ENCODE measurements at regions not wholly inside any gene's neighbourhood (a gene's known extent, or its start where the extent isn't known, plus 50 kb on each side); places are given as distances from the start of the nearest gene placed in this dataset.

- Histone ChIP-seq H3K4me1 (replicated peaks) (no peaks in the 10 kb centered on the region), H3K36me3 (no peaks in the 10 kb centered on the region), H3K4me3 (no peak overlapping the region), H3K27ac (no peak overlapping the region), H3K27me3 (replicated peaks; ENCODE audit: insufficient read depth) (no peaks in the 10 kb centered on the region), H3K9me3 (no peaks in the 10 kb centered on the region)
- DNase-seq (ENCODE audit: low spot score): no peak
- 65% methylated on average over 2 of the region's 2 CpGs for WGBS
- intact Hi-C loops (cut with DNase I): no loop called here
- TF ChIP-seq POLR2AphosphoS5 (IDR thresholded peaks at IDR 0.05) (no peak), POLR2A (IDR thresholded peaks at IDR 0.05) (no peak), CTCF (IDR thresholded peaks at IDR 0.05) (no peak)
Observed at GRCh38 chr14:81871706-81872105, 338.1 kb upstream of the SEL1L start.

DNA sequence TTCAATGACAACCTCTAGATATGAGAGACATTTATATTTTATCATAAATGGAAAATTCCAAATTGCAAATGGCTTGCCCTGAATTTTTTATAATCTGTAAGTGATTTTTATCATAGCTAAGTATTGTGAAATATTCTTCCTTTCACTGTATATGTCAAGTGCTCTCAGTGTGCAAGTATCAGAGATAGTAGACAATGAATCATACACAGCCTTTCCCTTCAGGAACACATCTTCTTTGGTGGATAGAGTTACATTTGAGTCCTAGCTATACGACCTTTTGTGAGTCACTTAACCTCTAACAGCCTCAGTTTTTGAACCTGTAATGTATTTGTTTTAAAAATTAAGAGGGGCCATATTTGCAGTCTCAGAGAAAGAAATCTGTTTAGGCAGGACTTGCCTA lies 350.7 kb upstream of the SEL1L start:
- Histone ChIP-seq H3K27ac (no peak overlapping the region), H3K27me3 (replicated peaks; ENCODE audit: insufficient read depth) (no peaks in the 10 kb centered on the region), H3K4me1 (replicated peaks) (no peaks in the 10 kb centered on the region), H3K4me3 (no peak overlapping the region), H3K36me3 (no peaks in the 10 kb centered on the region), H3K9me3 (no peaks in the 10 kb centered on the region)
- WGBS: 28% methylated on average over 1 of the region's 1 CpG
- no peak for DNase-seq (ENCODE audit: low spot score)
- no peak for TF ChIP-seq POLR2AphosphoS5 (IDR thresholded peaks at IDR 0.05)
- no peak for TF ChIP-seq CTCF (IDR thresholded peaks at IDR 0.05)
- no peak for TF ChIP-seq POLR2A (IDR thresholded peaks at IDR 0.05)
- intact Hi-C loops (cut with DNase I): no loop called here

DNA sequence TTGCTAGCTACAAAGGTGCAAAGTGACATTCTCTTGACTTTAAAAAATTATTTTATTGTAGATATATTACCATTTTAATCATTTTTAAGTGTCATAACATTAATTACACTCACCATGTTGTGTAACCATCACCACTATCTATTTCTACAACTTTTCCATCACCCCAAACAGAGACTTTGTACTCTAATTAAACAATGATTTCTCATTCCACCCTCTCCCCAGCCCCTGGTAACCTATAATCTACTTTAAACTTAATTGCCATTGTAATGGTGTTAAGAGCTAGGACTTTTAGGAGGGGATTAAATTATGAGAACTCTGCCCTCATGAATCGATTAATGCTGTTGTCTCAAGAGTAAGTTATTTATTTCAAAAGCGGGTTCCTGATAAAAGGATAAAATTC lies 352.9 kb upstream of the SEL1L start:
- Histone ChIP-seq H3K27ac (no peak overlapping the region), H3K27me3 (replicated peaks; ENCODE audit: insufficient read depth) (no peaks in the 10 kb centered on the region), H3K9me3 (no peaks in the 10 kb centered on the region), H3K4me3 (no peak overlapping the region), H3K36me3 (no peaks in the 10 kb centered on the region), H3K4me1 (replicated peaks) (no peaks in the 10 kb centered on the region)
- no peak for DNase-seq (ENCODE audit: low spot score)
- intact Hi-C loops (cut with DNase I): no loop called here
- TF ChIP-seq POLR2AphosphoS5 (IDR thresholded peaks at IDR 0.05) (no peak), POLR2A (IDR thresholded peaks at IDR 0.05) (no peak)
- 92% methylated on average over 2 of the region's 2 CpGs for WGBS

GRCh38 chr14:81889529-81889928 lies 355.9 kb upstream of the SEL1L start:
- no peaks in the 10 kb centered on the region for H3K4me1 ChIP-seq (replicated peaks)
- H3K27me3 ChIP-seq (replicated peaks; ENCODE audit: insufficient read depth): no peaks in the 10 kb centered on the region
- no peak overlapping the region for H3K4me3 ChIP-seq
- DNase-seq (ENCODE audit: low spot score): no peak
- H3K36me3 ChIP-seq: no peaks in the 10 kb centered on the region
- intact Hi-C loops (cut with DNase I): no loop called here
- no peaks in the 10 kb centered on the region for H3K9me3 ChIP-seq
- 40% methylated on average over 2 of the region's 2 CpGs for WGBS
- TF ChIP-seq POLR2A (IDR thresholded peaks at IDR 0.05) (no peak), POLR2AphosphoS5 (IDR thresholded peaks at IDR 0.05) (no peak), CTCF (IDR thresholded peaks at IDR 0.05) (no peak)
- no peak overlapping the region for H3K27ac ChIP-seq

- TF ChIP-seq CTCF (IDR thresholded peaks at IDR 0.05): no peak
- no peak for TF ChIP-seq POLR2A (IDR thresholded peaks at IDR 0.05)
- TF ChIP-seq POLR2AphosphoS5 (IDR thresholded peaks at IDR 0.05): no peak
- 17% methylated on average over 1 of the region's 1 CpG for WGBS
Observed at GRCh38 chr14:81890020-81890419, 356.4 kb upstream of the SEL1L start.

More at GRCh38 chr14:81890020-81890419, 356.4 kb upstream of the SEL1L start:
- intact Hi-C loops (cut with DNase I): no loop called here
- no peak for DNase-seq (ENCODE audit: low spot score)
- Histone ChIP-seq H3K27me3 (replicated peaks; ENCODE audit: insufficient read depth) (no peaks in the 10 kb centered on the region), H3K4me3 (no peak overlapping the region), H3K4me1 (replicated peaks) (no peaks in the 10 kb centered on the region), H3K9me3 (no peaks in the 10 kb centered on the region), H3K27ac (no peak overlapping the region), H3K36me3 (no peaks in the 10 kb centered on the region)

Measured in prostate gland (tissue), 2 donors.